GM12878 (cell line): ENCODE measurements at regions not wholly inside any gene's neighbourhood (a gene's known extent, or its start where the extent isn't known, plus 50 kb on each side); places are given as distances from the start of the nearest gene placed in this dataset.

Experiments
- ATAC-seq: fragments of 200-7000 bp; cut with Tn5 transposase; 3 replicates; pipeline ENCODE4 v1.9.1; 2020; ENCODE audit warnings: mild to moderate bottlenecking, moderate library complexity
- BruUV-seq: library from RNA; stranded (reverse); fragments of 400-500 nt; replicated peaks from 2 replicates; lab custom pipeline; 2021; lab: Mats Ljungman, UMichigan
- CTCF ChIA-PET: fragments of 300-600 bp; sonication (Branson Sonifier 250); formaldehyde crosslinking; extraction: SDS; loops from one replicate; lab custom pipeline; 2021; ENCODE audit warnings: inconsistent platforms; lab: Yijun Ruan, JAX
- POLR2A ChIA-PET: fragments of 350-600 bp; formaldehyde crosslinking; extraction: SDS; loops from one replicate; lab custom pipeline; 2021; ENCODE audit warnings: inconsistent platforms; lab: Charles Lee
- RAD21 ChIA-PET: fragments of 300-600 bp; sonication (Branson Sonifier 250); formaldehyde crosslinking; loops from one replicate; lab custom pipeline; 2023; ENCODE audit warnings: antibody characterized with exemption; ENCODE audit not compliant: unreplicated experiment; lab: Charles Lee
- SMC1A ChIA-PET: fragments of 300-600 bp; sonication (Branson Sonifier 250); formaldehyde crosslinking; loops from one replicate; lab custom pipeline; 2023; ENCODE audit not compliant: unreplicated experiment, uncharacterized antibody; lab: Charles Lee
- DNase-seq: peaks from one replicate; pipeline ENCODE4 v3.0.0-alpha.2; 2011; ENCODE audit warnings: low read depth, low spot score
- FAIRE-seq: peaks from 3 replicates; lab custom pipeline; 2011; peaks lifted over from hg19 to GRCh38; lab: Jason Lieb, UNC
- H2AFZ ChIP-seq: 2 replicates; pipeline ENCODE4 v1.6.0; 2011; ENCODE audit warnings: low read depth, low read length, control low read depth; ENCODE audit not compliant: control insufficient read depth
- H3K27ac ChIP-seq: 2 replicates; pipeline ENCODE4 v1.5.1; 2011; ENCODE audit warnings: control low read depth; ENCODE audit not compliant: control insufficient read depth, insufficient read depth
- H3K27me3 ChIP-seq, 2 experiments: replicated peaks in 1 of 2; 2 replicates each; pipeline versions ENCODE4 v1.6.0 to v1.6.1; 2011; ENCODE audit warnings: low read length in 1 of 2; ENCODE audit not compliant: control insufficient read depth in 2 of 2, insufficient read depth in 2 of 2
- H3K36me3 ChIP-seq, 2 experiments: 2 replicates each; pipeline ENCODE4 v1.5.1; 2011; ENCODE audit warnings: low read length in 1 of 2; ENCODE audit not compliant: control insufficient read depth in 2 of 2, insufficient read depth in 2 of 2
- H3K4me1 ChIP-seq: 2 replicates; pipeline ENCODE4 v1.6.1; 2011; ENCODE audit warnings: mild to moderate bottlenecking, low read length, moderate library complexity, mixed read lengths; ENCODE audit not compliant: control insufficient read depth, insufficient read depth
- H3K4me2 ChIP-seq: 2 replicates; pipeline ENCODE4 v1.6.0; 2011; ENCODE audit warnings: control low read depth; ENCODE audit not compliant: control insufficient read depth, insufficient read depth
- H3K4me3 ChIP-seq: fragments of 200-600 bp; sonication (generic); 2 replicates; pipeline ENCODE4 v1.5.1; 2016
- H3K79me2 ChIP-seq: 2 replicates; pipeline ENCODE4 v1.6.0; 2011; ENCODE audit warnings: low read length; ENCODE audit not compliant: control insufficient read depth, insufficient read depth
- H3K9ac ChIP-seq: 2 replicates; pipeline ENCODE4 v1.8.0; 2011; ENCODE audit warnings: low read length, control low read depth, mixed read lengths; ENCODE audit not compliant: control insufficient read depth, insufficient read depth
- H3K9me3 ChIP-seq: replicated peaks from 3 replicates; pipeline ENCODE4 v1.5.1; 2011; ENCODE audit warnings: mild to moderate bottlenecking, low read length; ENCODE audit not compliant: control insufficient read depth, insufficient read depth
- H4K20me1 ChIP-seq: 2 replicates; pipeline ENCODE4 v1.6.0; 2011; ENCODE audit not compliant: control insufficient read depth, insufficient read depth
- CREM ChIP-seq: IDR thresholded peaks from 2 replicates; pipeline ENCODE4 v1.6.1; 2014; ENCODE audit warnings: antibody characterized with exemption, low read depth
- GABPA ChIP-seq: IDR thresholded peaks from 2 replicates; pipeline ENCODE4 v1.6.1; 2014; ENCODE audit warnings: antibody characterized with exemption, low read depth, mild to moderate bottlenecking, inconsistent platforms
- HDAC2 ChIP-seq: fragments of 200-600 bp; sonication (generic); IDR thresholded peaks from 2 replicates; pipeline ENCODE4 v1.6.1; 2017
- IRF3 ChIP-seq: fragments of 450-650 bp; IDR thresholded peaks from 2 replicates; pipeline ENCODE4 v1.6.1; 2014; ENCODE audit warnings: mild to moderate bottlenecking
- NBN ChIP-seq: fragments of 450-650 bp; IDR thresholded peaks from 2 replicates; pipeline ENCODE4 v1.6.1; 2016
- NFXL1 ChIP-seq: fragments of 450-650 bp; IDR thresholded peaks from 2 replicates; pipeline ENCODE4 v1.6.1; 2017; ENCODE audit warnings: antibody characterized with exemption, mild to moderate bottlenecking, borderline replicate concordance
- NR2C2 ChIP-seq: IDR thresholded peaks from 2 replicates; pipeline ENCODE4 v1.6.1; 2011; ENCODE audit warnings: borderline replicate concordance, low read depth; ENCODE audit not compliant: control insufficient read depth, insufficient read length
- NRF1 ChIP-seq: conservative IDR thresholded peaks from 2 replicates; pipeline ENCODE4 v1.6.1; 2011; ENCODE audit warnings: mild to moderate bottlenecking, low read depth, low read length, improper control_type of control experiment
- SUPT20H ChIP-seq: IDR thresholded peaks from 2 replicates; pipeline ENCODE4 v1.6.1; 2011; ENCODE audit warnings: low read depth, mild to moderate bottlenecking, low read length, moderate library complexity, borderline replicate concordance; ENCODE audit not compliant: control insufficient read depth
- TCF12 ChIP-seq: IDR thresholded peaks from 2 replicates; pipeline ENCODE4 v1.6.1; 2011; ENCODE audit warnings: low read depth, mild to moderate bottlenecking, low read length
- WGBS: methylation state at CpG from one replicate; pipeline ENCODE4 v1.1.6; 2016; ENCODE audit warnings: low lambda C conversion rate; ENCODE audit not compliant: insufficient replicate concordance, insufficient coverage; ENCODE audit errors: missing lambda C conversion rate; 5-methylcytosine and 5-hydroxymethylcytosine counted together
- in situ Hi-C: fragments of 300-500 bp; cut with MboI; formaldehyde crosslinking; loops from 9 replicates; pipeline ENCODE4 v1.14.3; 2018; ENCODE audit warnings: mixed read lengths
- intact Hi-C: fragments of 100-400 bp; cut with micrococcal nuclease; formaldehyde crosslinking; loops from one replicate; pipeline ENCODE4 v1.14.2; 2022; ENCODE audit not compliant: unreplicated experiment
- TF ChIP-seq, protein P1 (sequence below): IDR thresholded peaks from 2 replicates; pipeline ENCODE4 v1.6.1; 2012; ENCODE audit warnings: low read length, inconsistent platforms
- TF ChIP-seq, protein P2 (sequence below): fragments of 450-650 bp; IDR thresholded peaks from 2 replicates; pipeline ENCODE4 v1.6.1; 2017; ENCODE audit warnings: mild to moderate bottlenecking, moderate library complexity

GRCh38 chr11:8809241-8809938 is 101.6 kb upstream of the AKIP1 start:
- Histone ChIP-seq H3K27ac (no peak overlapping the region), H3K27me3 (peaks cover 0 to 2% of the 10 kb centered on the region in 2 experiments; a peak in 2 of 4 replicates), H3K4me3 (no peak overlapping the region), H3K9ac (no peak overlapping the region), H3K79me2 (no peaks in the 10 kb centered on the region), H3K4me2 (no peak overlapping the region), H4K20me1 (no peaks in the 10 kb centered on the region), H2AFZ (no peak overlapping the region), H3K9me3 (no peaks in the 10 kb centered on the region), H3K36me3 (no peaks in the 10 kb centered on the region; a peak in 1 of 4 replicates), H3K4me1 (peaks cover 4% of the 10 kb centered on the region)
- no TSS peak for BruUV-seq
- no peak for TF ChIP-seq TCF12
- no peak for TF ChIP-seq CREM
- TF ChIP-seq NBN = no peak
- no peak for TF ChIP-seq IRF3
- TF ChIP-seq, protein P1, sequence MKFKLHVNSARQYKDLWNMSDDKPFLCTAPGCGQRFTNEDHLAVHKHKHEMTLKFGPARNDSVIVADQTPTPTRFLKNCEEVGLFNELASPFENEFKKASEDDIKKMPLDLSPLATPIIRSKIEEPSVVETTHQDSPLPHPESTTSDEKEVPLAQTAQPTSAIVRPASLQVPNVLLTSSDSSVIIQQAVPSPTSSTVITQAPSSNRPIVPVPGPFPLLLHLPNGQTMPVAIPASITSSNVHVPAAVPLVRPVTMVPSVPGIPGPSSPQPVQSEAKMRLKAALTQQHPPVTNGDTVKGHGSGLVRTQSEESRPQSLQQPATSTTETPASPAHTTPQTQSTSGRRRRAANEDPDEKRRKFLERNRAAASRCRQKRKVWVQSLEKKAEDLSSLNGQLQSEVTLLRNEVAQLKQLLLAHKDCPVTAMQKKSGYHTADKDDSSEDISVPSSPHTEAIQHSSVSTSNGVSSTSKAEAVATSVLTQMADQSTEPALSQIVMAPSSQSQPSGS = no peak
- no peak for TF ChIP-seq SUPT20H
- TF ChIP-seq NRF1 = no peak
- TF ChIP-seq, protein P2, sequence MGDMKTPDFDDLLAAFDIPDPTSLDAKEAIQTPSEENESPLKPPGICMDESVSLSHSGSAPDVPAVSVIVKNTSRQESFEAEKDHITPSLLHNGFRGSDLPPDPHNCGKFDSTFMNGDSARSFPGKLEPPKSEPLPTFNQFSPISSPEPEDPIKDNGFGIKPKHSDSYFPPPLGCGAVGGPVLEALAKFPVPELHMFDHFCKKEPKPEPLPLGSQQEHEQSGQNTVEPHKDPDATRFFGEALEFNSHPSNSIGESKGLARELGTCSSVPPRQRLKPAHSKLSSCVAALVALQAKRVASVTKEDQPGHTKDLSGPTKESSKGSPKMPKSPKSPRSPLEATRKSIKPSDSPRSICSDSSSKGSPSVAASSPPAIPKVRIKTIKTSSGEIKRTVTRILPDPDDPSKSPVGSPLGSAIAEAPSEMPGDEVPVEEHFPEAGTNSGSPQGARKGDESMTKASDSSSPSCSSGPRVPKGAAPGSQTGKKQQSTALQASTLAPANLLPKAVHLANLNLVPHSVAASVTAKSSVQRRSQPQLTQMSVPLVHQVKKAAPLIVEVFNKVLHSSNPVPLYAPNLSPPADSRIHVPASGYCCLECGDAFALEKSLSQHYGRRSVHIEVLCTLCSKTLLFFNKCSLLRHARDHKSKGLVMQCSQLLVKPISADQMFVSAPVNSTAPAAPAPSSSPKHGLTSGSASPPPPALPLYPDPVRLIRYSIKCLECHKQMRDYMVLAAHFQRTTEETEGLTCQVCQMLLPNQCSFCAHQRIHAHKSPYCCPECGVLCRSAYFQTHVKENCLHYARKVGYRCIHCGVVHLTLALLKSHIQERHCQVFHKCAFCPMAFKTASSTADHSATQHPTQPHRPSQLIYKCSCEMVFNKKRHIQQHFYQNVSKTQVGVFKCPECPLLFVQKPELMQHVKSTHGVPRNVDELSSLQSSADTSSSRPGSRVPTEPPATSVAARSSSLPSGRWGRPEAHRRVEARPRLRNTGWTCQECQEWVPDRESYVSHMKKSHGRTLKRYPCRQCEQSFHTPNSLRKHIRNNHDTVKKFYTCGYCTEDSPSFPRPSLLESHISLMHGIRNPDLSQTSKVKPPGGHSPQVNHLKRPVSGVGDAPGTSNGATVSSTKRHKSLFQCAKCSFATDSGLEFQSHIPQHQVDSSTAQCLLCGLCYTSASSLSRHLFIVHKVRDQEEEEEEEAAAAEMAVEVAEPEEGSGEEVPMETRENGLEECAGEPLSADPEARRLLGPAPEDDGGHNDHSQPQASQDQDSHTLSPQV = no peak
- no peak for TF ChIP-seq GABPA
- TF ChIP-seq NFXL1 = no peak
- TF ChIP-seq NR2C2 = no peak
- TF ChIP-seq HDAC2 = no peak
- FAIRE-seq (no peak), DNase-seq (no peak), ATAC-seq (no peak)
- intact Hi-C loops (no loop called here), in situ Hi-C loops (no loop called here)
- ChIA-PET RAD21 (interaction anchor here (0.6 to 1.6 kb wide), 6 partner anchors 23 to 916 kb away, joined by 3 to 6 read pairs (median 3); no protein-coding TSS in a partner anchor), CTCF (interaction anchor here (1.4 kb wide), 1 partner anchor 206 kb away, joined by 3 read pairs; no protein-coding TSS in a partner anchor), SMC1A (interaction anchor here (0.6 to 0.9 kb wide), 2 partner anchors 243 to 358 kb away, joined by 3 read pairs; no protein-coding TSS in a partner anchor), POLR2A (no interaction called here)
- WGBS = 76% methylated on average over 7 of the region's 7 CpGs
